ENCODE measurements at regions not wholly inside any gene's neighbourhood (a gene's known extent, or its start where the extent isn't known, plus 50 kb on each side); places are given as distances from the start of the nearest gene placed in this dataset.

DNA sequence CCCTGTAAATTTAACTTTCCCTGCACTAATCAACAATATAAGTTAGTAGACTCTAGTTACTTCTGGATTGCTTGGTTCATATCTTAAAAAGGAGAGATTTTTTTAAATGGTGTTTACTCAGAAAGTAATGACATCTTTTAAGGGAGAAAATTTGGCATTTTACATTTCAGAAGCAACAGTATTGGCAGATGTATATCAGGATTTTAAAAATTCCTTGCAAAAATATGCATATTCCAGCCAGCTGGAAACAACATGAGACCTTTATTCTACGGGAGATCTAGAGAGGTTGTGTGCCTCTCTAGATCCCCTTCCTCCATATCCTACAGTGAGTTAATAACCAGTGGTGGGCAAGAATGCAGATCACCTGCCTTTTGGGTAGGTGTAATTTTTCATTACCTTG is 848.2 kb downstream of the USP25 start:
- H3K27ac ChIP-seq, result peak overlapping the region; percentile 61; the same call in 1 of the 2 replicates
- no peaks in the 10 kb centered on the region for H3K9me3 ChIP-seq (ENCODE audit: low read depth, low read length)

DNA sequence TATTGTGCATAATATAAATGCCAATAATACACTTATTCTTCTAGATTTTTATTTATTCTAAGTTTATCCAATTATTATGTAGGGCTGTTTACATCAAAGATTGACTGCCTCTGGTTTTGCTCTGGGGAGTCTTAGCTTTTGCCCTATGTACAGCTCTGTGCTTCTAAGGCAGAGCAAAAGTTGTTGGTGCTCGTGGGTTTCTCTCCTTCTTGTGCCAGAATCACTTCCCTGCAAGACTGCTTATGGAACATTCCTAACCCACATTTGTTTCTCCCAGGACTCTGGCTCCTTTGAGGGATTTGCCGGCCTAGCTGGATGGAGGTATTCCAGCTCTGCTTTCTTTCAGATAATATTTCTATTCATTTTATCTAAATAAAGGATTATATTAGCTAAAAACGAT is 849.1 kb downstream of the USP25 start:
- TF ChIP-seq FOXP2 (optimal IDR thresholded peaks at IDR 0.05; ENCODE audit: control extremely low read depth, extremely low read length, insufficient read depth) (no peak), EZH2 (IDR thresholded peaks at IDR 0.05) (no peak), POLR2AphosphoS5 (IDR thresholded peaks at IDR 0.05; ENCODE audit: borderline replicate concordance, low read depth, low read length) (no peak)

More for the DNA sequence above, 848.2 kb downstream of the USP25 start:
- H3K9ac ChIP-seq (ENCODE audit: insufficient read length), result no peak overlapping the region
- no peaks in the 10 kb centered on the region for H3K36me3 ChIP-seq (ENCODE audit: insufficient read depth, low read length)
- H3K4me3 ChIP-seq, result no peak overlapping the region
- no peak for DNase-seq (ENCODE audit: low read depth, low spot score)
- no peak for TF ChIP-seq FOXP2 (optimal IDR thresholded peaks at IDR 0.05; ENCODE audit: control extremely low read depth, extremely low read length, insufficient read depth)
- TF ChIP-seq POLR2AphosphoS5 (IDR thresholded peaks at IDR 0.05; ENCODE audit: borderline replicate concordance, low read depth, low read length), result no peak
- TF ChIP-seq EZH2 (IDR thresholded peaks at IDR 0.05), result no peak

GRCh38 chr21:16579538-16579937 is 849.8 kb downstream of the USP25 start:
- H3K9me3 ChIP-seq (ENCODE audit: low read depth, low read length), result no peaks in the 10 kb centered on the region
- peak overlapping the region; percentile 75 for H3K4me3 ChIP-seq
- TF ChIP-seq POLR2AphosphoS5 (IDR thresholded peaks at IDR 0.05; ENCODE audit: borderline replicate concordance, low read depth, low read length) (peak; percentile 30; the same call in 1 of the 2 replicates), FOXP2 (optimal IDR thresholded peaks at IDR 0.05; ENCODE audit: control extremely low read depth, extremely low read length, insufficient read depth) (no peak), EZH2 (IDR thresholded peaks at IDR 0.05) (no peak)
- peak overlapping the region; percentile 30 for H3K9ac ChIP-seq (ENCODE audit: insufficient read length)
- peak overlapping the region; percentile 89 for H3K27ac ChIP-seq
- H3K36me3 ChIP-seq (ENCODE audit: insufficient read depth, low read length), result no peaks in the 10 kb centered on the region
- DNase-seq (ENCODE audit: low read depth, low spot score), result peak; percentile 48

More for the DNA sequence above, 849.1 kb downstream of the USP25 start:
- peak overlapping the region; percentile 89 for H3K27ac ChIP-seq
- H3K9me3 ChIP-seq (ENCODE audit: low read depth, low read length), result no peaks in the 10 kb centered on the region
- peak overlapping the region; percentile 75 for H3K4me3 ChIP-seq
- no peak for DNase-seq (ENCODE audit: low read depth, low spot score)
- H3K36me3 ChIP-seq (ENCODE audit: insufficient read depth, low read length), result no peaks in the 10 kb centered on the region
- no peak overlapping the region for H3K9ac ChIP-seq (ENCODE audit: insufficient read length)

- peak overlapping the region; percentile 30 for H3K9ac ChIP-seq (ENCODE audit: insufficient read length)
Measured at GRCh38 chr21:16580661-16581060, 850.9 kb downstream of the USP25 start.

DNA sequence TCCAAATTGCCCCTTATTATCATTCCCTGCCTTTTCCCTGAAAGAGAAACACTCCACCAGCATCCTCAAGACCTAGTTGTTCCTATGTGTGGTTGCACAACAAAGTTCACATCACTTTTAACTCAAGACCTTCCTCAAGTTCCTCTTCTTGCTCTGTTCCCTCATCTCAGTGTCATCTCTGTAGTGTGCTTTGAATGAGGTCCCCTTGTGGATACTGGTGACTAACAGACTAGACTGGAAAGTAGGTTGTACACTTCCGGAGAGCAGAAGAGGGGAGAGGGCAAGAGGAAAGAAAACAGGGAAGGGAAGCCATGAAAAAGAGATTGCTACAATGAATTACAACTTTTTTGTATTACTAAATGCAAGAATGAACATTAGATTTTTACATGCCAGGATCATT is 853.8 kb downstream of the USP25 start:
- TF ChIP-seq POLR2AphosphoS5 (IDR thresholded peaks at IDR 0.05; ENCODE audit: borderline replicate concordance, low read depth, low read length) (no peak), EZH2 (IDR thresholded peaks at IDR 0.05) (no peak), FOXP2 (optimal IDR thresholded peaks at IDR 0.05; ENCODE audit: control extremely low read depth, extremely low read length, insufficient read depth) (no peak)
- Histone ChIP-seq H3K4me3 (no peak overlapping the region), H3K27ac (no peak overlapping the region), H3K9me3 (ENCODE audit: low read depth, low read length) (no peaks in the 10 kb centered on the region), H3K9ac (ENCODE audit: insufficient read length) (no peak overlapping the region), H3K36me3 (ENCODE audit: insufficient read depth, low read length) (no peaks in the 10 kb centered on the region)
- DNase-seq (ENCODE audit: low read depth, low spot score), result no peak

More at GRCh38 chr21:16580661-16581060, 850.9 kb downstream of the USP25 start:
- peak overlapping the region; percentile 89 for H3K27ac ChIP-seq
- H3K36me3 ChIP-seq (ENCODE audit: insufficient read depth, low read length), result no peaks in the 10 kb centered on the region
- no peak for TF ChIP-seq EZH2 (IDR thresholded peaks at IDR 0.05)
- TF ChIP-seq POLR2AphosphoS5 (IDR thresholded peaks at IDR 0.05; ENCODE audit: borderline replicate concordance, low read depth, low read length), result no peak
- no peak for TF ChIP-seq FOXP2 (optimal IDR thresholded peaks at IDR 0.05; ENCODE audit: control extremely low read depth, extremely low read length, insufficient read depth)
- peak overlapping the region; percentile 75 for H3K4me3 ChIP-seq
- no peak for DNase-seq (ENCODE audit: low read depth, low spot score)
- H3K9me3 ChIP-seq (ENCODE audit: low read depth, low read length), result no peaks in the 10 kb centered on the region

DNA sequence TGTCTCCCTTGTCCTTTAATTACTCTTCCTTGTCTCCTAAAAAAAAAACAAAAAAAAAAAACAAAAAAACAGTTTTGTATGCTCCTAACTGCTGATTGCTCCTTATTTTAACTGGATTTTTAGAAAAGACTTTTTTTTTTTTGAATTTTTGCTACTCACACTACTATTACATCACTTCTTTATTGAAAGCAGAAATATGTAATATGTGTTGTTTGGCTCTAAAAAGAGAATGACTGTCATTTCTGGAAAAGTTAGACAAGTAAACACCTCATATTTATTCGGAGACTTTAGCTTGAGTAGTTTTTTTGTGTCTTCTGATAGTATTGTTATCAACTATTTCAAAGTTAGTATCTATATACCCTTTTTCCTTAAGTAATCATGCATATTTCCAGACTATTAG is 855.0 kb downstream of the USP25 start:
- H3K9ac ChIP-seq (ENCODE audit: insufficient read length), result no peak overlapping the region
- no peak overlapping the region for H3K4me3 ChIP-seq
- DNase-seq (ENCODE audit: low read depth, low spot score), result no peak
- 0 out of 2 replicates have a peak overlapping the region, but pooled peaks have one; percentile 44 for H3K27ac ChIP-seq
- no peak for TF ChIP-seq POLR2AphosphoS5 (IDR thresholded peaks at IDR 0.05; ENCODE audit: borderline replicate concordance, low read depth, low read length)
- no peak for TF ChIP-seq FOXP2 (optimal IDR thresholded peaks at IDR 0.05; ENCODE audit: control extremely low read depth, extremely low read length, insufficient read depth)
- TF ChIP-seq EZH2 (IDR thresholded peaks at IDR 0.05), result no peak
- H3K9me3 ChIP-seq (ENCODE audit: low read depth, low read length), result no peaks in the 10 kb centered on the region
- no peaks in the 10 kb centered on the region for H3K36me3 ChIP-seq (ENCODE audit: insufficient read depth, low read length)

- H3K9ac ChIP-seq (ENCODE audit: insufficient read length), result no peak overlapping the region
- H3K27ac ChIP-seq, result 0 out of 2 replicates have a peak overlapping the region, but pooled peaks have one; percentile 0
- H3K4me3 ChIP-seq, result no peak overlapping the region
- DNase-seq (ENCODE audit: low read depth, low spot score), result no peak
- no peak for TF ChIP-seq EZH2 (IDR thresholded peaks at IDR 0.05)
- no peak for TF ChIP-seq FOXP2 (optimal IDR thresholded peaks at IDR 0.05; ENCODE audit: control extremely low read depth, extremely low read length, insufficient read depth)
- no peak for TF ChIP-seq POLR2AphosphoS5 (IDR thresholded peaks at IDR 0.05; ENCODE audit: borderline replicate concordance, low read depth, low read length)
- H3K36me3 ChIP-seq (ENCODE audit: insufficient read depth, low read length), result no peaks in the 10 kb centered on the region
- no peaks in the 10 kb centered on the region for H3K9me3 ChIP-seq (ENCODE audit: low read depth, low read length)
Measured at GRCh38 chr21:16585896-16586295, 856.1 kb downstream of the USP25 start.

DNA sequence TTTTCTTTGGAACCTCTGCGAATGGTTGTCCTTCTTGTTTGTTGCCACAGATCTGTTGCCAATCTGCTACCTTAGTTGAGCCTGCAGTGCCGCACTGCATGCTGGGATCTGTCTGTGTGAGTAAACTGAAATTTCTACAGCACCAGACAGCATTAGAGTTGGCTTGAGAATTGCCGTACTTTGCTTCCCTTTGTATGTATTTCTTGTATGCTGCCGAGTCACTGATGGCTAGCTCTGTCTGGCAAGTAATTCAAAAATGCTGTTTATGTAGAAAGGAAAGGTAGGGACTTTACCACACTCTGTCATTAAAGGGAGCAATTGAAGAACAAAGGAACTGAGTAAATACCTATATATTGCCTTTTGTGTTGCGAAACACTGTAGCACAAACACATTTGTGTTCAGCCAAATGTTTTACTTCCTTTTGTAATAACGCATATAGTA is 857.4 kb downstream of the USP25 start:
- no peak overlapping the region for H3K9ac ChIP-seq (ENCODE audit: insufficient read length)
- H3K4me3 ChIP-seq, result peak overlapping the region; percentile 46; the same call in 1 of the 2 replicates
- H3K27ac ChIP-seq, result peak overlapping the region; percentile 85
- H3K9me3 ChIP-seq (ENCODE audit: low read depth, low read length), result no peaks in the 10 kb centered on the region
- TF ChIP-seq EZH2 (IDR thresholded peaks at IDR 0.05) (no peak), POLR2AphosphoS5 (IDR thresholded peaks at IDR 0.05; ENCODE audit: borderline replicate concordance, low read depth, low read length) (no peak), FOXP2 (optimal IDR thresholded peaks at IDR 0.05; ENCODE audit: control extremely low read depth, extremely low read length, insufficient read depth) (no peak)
- no peaks in the 10 kb centered on the region for H3K36me3 ChIP-seq (ENCODE audit: insufficient read depth, low read length)
- no peak for DNase-seq (ENCODE audit: low read depth, low spot score)

Data from SK-N-MC (cell line).